Ishikawa (cell line): ENCODE measurements at regions not wholly inside any gene's neighbourhood (a gene's known extent, or its start where the extent isn't known, plus 50 kb on each side); places are given as distances from the start of the nearest gene placed in this dataset.

Experiments
- EGR1 ChIP-seq: IDR thresholded peaks from 2 replicates; pipeline ENCODE4 v1.6.1; 2012
- EP300 ChIP-seq: IDR thresholded peaks from 2 replicates; pipeline ENCODE4 v1.6.1; 2012; ENCODE audit warnings: borderline replicate concordance
- TAF1 ChIP-seq: IDR thresholded peaks from 2 replicates; pipeline ENCODE4 v1.6.1; 2012; ENCODE audit warnings: low read depth, mild to moderate bottlenecking
- TEAD4 ChIP-seq: IDR thresholded peaks from 2 replicates; pipeline ENCODE4 v1.6.1; 2012
- YY1 ChIP-seq: IDR thresholded peaks from 2 replicates; pipeline ENCODE4 v1.6.1; 2012; ENCODE audit warnings: low read depth

GRCh38 chr22:44419429-44419828 lies 78.6 kb downstream of the RTL6 start:
- TF ChIP-seq YY1 (no peak), TAF1 (no peak), EGR1 (no peak), TEAD4 (no peak), EP300 (no peak)
